ENCODE measurements at regions not wholly inside any gene's neighbourhood (a gene's known extent, or its start where the extent isn't known, plus 50 kb on each side); places are given as distances from the start of the nearest gene placed in this dataset.

- DNase-seq = no peak
Observed at GRCh38 chr22:22396741-22397291, 111.7 kb downstream of the ZNF280B start.

GRCh38 chr22:22397292-22397870, 111.2 kb downstream of the ZNF280B start:
- peak; percentile 63 for DNase-seq

GRCh38 chr22:22397875-22398524, 110.5 kb downstream of the ZNF280B start:
- DNase-seq = peak; percentile 16

- no peak for DNase-seq
Observed at GRCh38 chr22:22398530-22399327, 109.8 kb downstream of the ZNF280B start.

- no peak for DNase-seq
Observed at GRCh38 chr22:22400099-22400498, 108.4 kb downstream of the ZNF280B start.

GRCh38 chr22:22400964-22401363, 107.6 kb downstream of the ZNF280B start:
- no peak for DNase-seq

- DNase-seq = no peak
Observed at GRCh38 chr22:22401381-22401780, 107.2 kb downstream of the ZNF280B start.

DNA sequence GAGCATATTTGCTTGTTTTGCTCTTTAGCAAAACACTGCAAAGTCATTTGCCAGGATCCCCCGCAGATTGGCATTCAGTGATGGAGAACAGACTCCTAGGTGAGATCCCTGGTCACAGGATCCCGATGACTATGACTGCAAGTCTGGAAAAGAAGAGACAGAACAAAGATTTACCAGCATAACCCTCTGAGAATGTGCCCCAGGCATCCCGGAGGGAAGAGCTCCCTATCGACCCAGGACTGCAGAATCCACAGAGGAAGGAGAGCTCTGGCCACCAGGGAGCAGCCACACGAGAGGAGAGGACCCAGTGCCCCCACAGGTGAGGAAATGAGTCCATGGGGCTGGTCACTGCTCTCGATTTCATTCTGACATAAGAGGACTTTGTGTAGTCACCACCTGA, 105.2 kb downstream of the ZNF280B start:
- no peak for DNase-seq

- DNase-seq = no peak
Observed at GRCh38 chr22:22403771-22404170, 104.8 kb downstream of the ZNF280B start.

DNA sequence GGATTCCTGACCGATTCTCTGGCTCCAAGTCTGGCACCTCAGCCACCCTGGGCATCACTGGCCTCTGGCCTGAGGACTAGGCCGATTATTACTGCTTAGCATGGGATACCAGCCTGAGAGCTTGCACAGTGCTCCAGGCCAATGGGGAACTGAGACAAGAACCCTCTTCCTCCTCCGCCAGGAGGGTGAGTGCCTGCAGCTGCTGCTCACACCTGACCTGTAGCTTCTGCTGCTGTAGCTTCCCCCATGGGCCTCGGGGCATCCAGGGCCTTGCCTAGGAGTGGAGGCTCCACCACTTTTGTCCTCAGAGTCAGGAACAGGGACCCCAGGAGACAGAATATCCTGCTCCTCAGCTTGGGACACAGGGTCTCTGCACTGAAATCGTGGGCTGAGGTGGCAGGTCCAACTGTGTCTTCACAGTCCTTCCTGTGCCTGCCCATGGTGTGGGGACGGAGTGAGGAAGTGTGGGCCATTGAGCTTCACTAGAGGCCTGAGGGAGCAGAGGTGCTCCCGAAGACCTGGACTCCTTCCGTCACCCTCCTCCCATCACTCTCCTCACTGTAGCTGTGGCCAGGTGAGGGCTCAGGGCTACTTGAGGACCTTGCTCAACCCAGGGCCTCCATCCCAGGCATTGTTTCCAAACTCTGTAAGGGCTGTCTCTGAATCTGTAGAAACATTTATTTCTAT, 103.8 kb downstream of the ZNF280B start:
- DNase-seq = no peak

DNA sequence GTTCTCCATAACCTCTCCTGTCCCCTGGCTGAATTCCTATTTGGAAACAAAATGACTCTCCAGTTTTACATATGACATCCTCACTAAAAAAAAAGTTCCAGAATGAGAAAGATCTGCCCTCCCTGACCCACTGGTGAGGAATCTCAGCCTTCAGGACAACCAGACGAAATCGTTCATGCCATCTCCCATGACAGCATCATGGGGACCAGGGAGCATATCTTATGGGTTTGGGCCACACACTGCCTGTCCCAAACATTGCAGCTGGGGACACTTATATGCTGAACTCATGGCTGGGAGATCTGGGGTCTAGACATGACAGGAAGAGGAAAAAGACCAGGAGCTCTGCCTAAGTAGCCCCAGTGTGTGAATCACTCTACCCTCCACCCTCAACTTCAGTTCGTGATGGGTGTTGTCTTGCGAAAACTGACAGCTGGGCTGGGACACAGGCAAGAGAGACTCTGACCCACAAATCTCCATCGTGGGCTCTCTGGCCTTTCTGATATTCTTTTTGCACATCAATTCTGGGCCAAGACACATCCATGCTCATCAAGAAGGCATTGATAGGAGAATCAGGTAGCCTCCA, 102.0 kb downstream of the ZNF280B start:
- no peak for DNase-seq

DNA sequence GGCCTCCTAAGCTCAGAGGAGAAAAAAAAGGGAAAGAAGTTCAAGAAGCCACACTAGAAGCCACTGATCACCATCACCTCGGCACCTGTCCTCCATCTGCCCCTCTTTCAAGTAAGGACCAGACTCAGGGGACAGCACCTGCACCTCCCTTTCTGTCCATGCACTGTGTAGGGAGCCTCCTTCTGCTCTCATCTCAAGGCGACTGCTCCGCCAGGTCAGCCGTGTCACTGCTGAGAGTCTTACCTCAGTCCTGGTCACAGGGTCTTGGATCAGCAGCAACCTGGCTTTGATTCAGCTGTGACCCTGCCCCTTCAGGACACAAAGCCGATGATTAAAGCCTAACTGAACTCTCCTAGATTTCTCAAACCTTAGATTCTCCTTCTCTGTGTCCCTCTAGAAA, 101.5 kb downstream of the ZNF280B start:
- no peak for DNase-seq

DNA sequence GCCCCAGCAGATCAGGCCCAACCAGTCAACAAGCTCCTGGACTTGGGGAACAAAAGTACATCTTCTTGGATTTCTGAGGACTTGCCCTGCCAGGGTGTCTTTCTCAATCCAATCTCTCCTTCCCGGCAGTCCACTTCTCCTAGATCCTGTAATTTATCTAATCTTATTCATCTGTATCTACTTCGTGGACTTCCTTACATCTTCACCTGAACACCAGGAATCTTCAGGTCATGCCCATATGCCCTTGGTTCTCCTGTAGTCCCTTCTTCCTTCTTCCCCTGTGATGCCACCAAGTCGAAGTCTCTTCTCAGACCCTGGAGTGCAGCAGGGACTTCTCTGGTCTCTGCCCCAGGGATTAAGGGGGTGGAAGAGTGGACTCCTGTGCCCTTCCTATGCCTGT, 100.3 kb downstream of the ZNF280B start:
- DNase-seq = no peak

GRCh38 chr22:22408731-22409696, 99.5 kb downstream of the ZNF280B start:
- DNase-seq = peak; percentile 45

- peak; percentile 32 for DNase-seq
Observed at GRCh38 chr22:22410121-22410520, 98.4 kb downstream of the ZNF280B start.

- DNase-seq = no peak
Observed at GRCh38 chr22:22410677-22411076, 97.9 kb downstream of the ZNF280B start.

- DNase-seq = no peak
Observed at GRCh38 chr22:22414266-22414665, 94.3 kb downstream of the ZNF280B start.

DNA sequence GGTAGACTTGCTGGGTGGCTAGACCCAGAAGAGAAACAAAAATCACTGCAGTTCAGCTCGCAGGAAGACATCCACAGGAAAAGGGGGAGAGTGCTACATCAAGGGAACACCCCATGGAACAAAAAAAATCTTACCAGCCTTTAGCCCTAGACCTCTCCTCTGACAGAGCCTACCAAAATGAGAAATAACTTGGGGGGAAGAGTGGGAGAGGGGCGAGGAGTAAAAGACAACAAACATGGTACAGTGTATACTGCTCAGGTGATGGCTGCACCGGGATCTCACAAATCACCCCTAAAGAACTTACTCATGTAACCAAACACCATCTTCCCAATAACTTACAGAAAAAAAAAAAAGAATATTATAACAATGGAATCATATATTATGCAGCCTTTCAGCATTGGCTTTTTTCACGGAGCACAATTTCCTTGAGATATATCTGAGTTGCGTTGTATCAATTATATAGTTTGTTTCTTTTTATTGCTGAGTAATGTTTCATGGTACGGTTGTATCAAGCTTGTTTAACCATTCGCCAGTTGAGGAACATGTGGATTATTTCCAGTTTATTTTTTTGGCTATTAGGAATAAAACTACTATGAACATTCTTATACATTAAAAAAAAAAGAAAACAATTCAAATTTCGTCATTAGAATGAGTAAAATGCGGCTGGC, 90.9 kb downstream of the ZNF280B start:
- DNase-seq = no peak

- DNase-seq = no peak
Observed at GRCh38 chr22:22418163-22418549, 90.4 kb downstream of the ZNF280B start.

GRCh38 chr22:22418957-22419356, 89.6 kb downstream of the ZNF280B start:
- DNase-seq = no peak

- no peak for DNase-seq
Observed at GRCh38 chr22:22420580-22420979, 88.0 kb downstream of the ZNF280B start.

All from retina (tissue), 1 donor.